SK-N-MC (cell line): ENCODE measurements at regions not wholly inside any gene's neighbourhood (a gene's known extent, or its start where the extent isn't known, plus 50 kb on each side); places are given as distances from the start of the nearest gene placed in this dataset.
"Not testable (repeated sequence)": the region's sequence is repeated elsewhere in the genome, so short reads cannot be mapped to it uniquely, and the experiment has no call there.

ENCODE experiments used
- DNase-seq: peaks from one replicate; pipeline ENCODE4 v3.0.0-alpha.2; 2011; ENCODE audit warnings: low read depth, low spot score
- H3K27ac ChIP-seq: fragments of 200-600 bp; sonication (generic); 2 replicates; pipeline ENCODE4 v1.5.1; 2016; ENCODE audit warnings: mixed run types
- H3K36me3 ChIP-seq: fragments of 200-600 bp; sonication (generic); 2 replicates; pipeline ENCODE4 v1.6.1; 2017; ENCODE audit warnings: antibody characterized with exemption, low read length, mixed read lengths; ENCODE audit not compliant: insufficient read depth
- H3K4me3 ChIP-seq: fragments of 200-600 bp; sonication (generic); 2 replicates; pipeline ENCODE4 v1.5.1; 2016
- H3K9ac ChIP-seq: fragments of 200-600 bp; sonication (generic); 2 replicates; pipeline ENCODE4 v1.8.0; 2017; ENCODE audit warnings: mixed run types, mixed read lengths; ENCODE audit not compliant: insufficient read length
- H3K9me3 ChIP-seq: fragments of 200-600 bp; sonication (generic); 2 replicates; pipeline ENCODE4 v1.6.1; 2017; ENCODE audit warnings: low read depth, mild to moderate bottlenecking, antibody characterized with exemption, low read length, moderate library complexity, mixed read lengths
- EZH2 ChIP-seq: fragments of 200-600 bp; sonication (generic); IDR thresholded peaks from one replicate; pipeline ENCODE4 v1.6.1; 2017; ENCODE audit warnings: antibody characterized with exemption
- FOXP2 ChIP-seq: optimal IDR thresholded peaks from 2 replicates; pipeline ENCODE3; 2011; ENCODE audit warnings: mild to moderate bottlenecking, moderate library complexity; ENCODE audit not compliant: insufficient read depth; ENCODE audit errors: extremely low read length, control extremely low read depth
- POLR2AphosphoS5 ChIP-seq: IDR thresholded peaks from 2 replicates; pipeline ENCODE4 v1.6.1; 2012; ENCODE audit warnings: mild to moderate bottlenecking, low read depth, low read length, borderline replicate concordance

DNA sequence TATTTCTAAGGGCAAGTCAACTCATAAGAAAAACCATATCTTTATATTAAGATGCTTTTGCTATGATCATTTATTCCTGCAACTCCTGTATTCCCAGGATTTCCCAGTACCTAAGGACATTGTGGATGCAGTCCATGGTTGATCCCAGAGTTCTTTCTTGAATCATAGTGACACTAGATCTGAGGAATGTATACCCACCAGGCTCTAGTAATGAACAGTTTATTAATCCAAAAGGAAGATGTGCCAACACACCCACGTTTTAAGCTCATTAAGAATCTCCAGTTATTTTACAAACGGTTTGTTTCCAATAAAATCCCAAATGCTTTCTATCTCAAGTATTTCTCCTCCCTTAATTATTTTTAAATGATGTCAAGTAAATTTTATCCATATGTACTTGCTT, 210.8 kb upstream of the ZEB2 start:
- H3K9me3 ChIP-seq = no peaks in the 10 kb centered on the region
- no peak overlapping the region for H3K4me3 ChIP-seq
- H3K36me3 ChIP-seq = no peaks in the 10 kb centered on the region
- TF ChIP-seq EZH2 = no peak
- no peak for TF ChIP-seq FOXP2
- TF ChIP-seq POLR2AphosphoS5 = no peak
- H3K27ac ChIP-seq = no peak overlapping the region
- H3K9ac ChIP-seq = no peak overlapping the region
- no peak for DNase-seq

DNA sequence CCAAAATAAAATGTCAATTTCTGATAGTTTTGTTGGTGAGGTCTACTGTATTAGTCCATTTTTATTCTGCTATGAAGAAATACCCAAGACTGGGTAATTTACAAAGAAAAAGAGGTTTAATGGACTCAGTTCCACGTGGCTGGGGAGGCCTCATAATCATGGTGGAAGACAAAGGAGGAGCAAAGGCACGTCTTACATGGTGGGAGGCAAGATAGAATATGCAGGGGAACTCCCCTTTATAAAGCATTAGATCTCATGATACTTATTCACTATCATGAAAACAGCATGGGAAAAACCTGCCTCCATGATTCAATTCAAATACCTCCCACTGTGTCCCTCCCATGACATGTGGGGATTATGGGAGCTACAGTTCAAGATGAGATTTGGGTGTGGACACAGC, 204.5 kb upstream of the ZEB2 start:
- H3K27ac ChIP-seq, DNase-seq: not testable (repeated sequence)

DNA sequence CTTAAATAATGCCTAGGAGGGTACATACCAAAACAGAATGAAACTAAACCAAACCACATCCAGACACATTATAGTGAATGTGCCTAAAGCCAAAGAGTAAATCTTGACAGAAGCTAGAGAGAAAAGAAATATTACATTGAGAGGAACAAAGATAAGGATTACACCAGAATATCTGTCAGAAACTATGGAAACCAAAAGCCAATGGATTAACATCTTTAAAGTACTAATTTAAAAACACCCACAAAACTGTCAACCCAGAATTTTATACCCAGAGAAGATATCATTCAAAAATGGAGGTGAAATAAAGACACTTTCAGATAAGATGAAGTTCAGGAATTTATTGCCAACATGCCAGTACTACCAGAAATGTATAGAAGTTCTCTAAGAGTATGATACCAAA, 198.5 kb upstream of the ZEB2 start:
- Histone ChIP-seq H3K9me3 (no peaks in the 10 kb centered on the region; the same call in 1 of the 2 replicates), H3K27ac (no peak overlapping the region), H3K4me3 (no peak overlapping the region), H3K36me3 (no peaks in the 10 kb centered on the region), H3K9ac (no peak overlapping the region)
- TF ChIP-seq FOXP2 (no peak), EZH2 (no peak), POLR2AphosphoS5 (no peak)
- DNase-seq = no peak

More for the DNA sequence above, 204.5 kb upstream of the ZEB2 start:
- H3K9me3 ChIP-seq, H3K9ac ChIP-seq, H3K4me3 ChIP-seq, H3K36me3 ChIP-seq: not testable (repeated sequence)

DNA sequence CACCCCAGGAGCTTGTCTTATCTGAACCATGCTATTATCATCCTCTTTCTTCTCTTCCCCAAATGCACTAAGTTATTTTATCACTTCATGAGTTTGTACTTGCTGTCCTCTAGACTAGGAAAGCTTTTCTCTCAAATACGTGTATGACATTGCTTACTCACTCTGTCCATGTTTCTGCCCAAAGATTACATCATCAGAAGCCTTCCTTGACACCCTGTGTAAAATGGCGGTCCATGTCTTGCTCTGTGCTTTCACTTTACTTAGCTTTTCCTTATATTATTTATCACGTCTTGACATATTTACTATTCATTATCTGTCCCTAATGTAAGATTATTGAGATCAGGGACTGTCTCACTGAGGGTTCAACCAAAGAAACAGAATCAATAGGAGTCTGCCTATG, 196.1 kb upstream of the ZEB2 start:
- no peaks in the 10 kb centered on the region; the same call in 1 of the 2 replicates for H3K9me3 ChIP-seq
- H3K9ac ChIP-seq = no peak overlapping the region
- no peak for TF ChIP-seq POLR2AphosphoS5
- TF ChIP-seq EZH2 = no peak
- no peak for TF ChIP-seq FOXP2
- no peak overlapping the region for H3K4me3 ChIP-seq
- H3K27ac ChIP-seq = no peak overlapping the region
- no peak for DNase-seq
- H3K36me3 ChIP-seq = no peaks in the 10 kb centered on the region

DNA sequence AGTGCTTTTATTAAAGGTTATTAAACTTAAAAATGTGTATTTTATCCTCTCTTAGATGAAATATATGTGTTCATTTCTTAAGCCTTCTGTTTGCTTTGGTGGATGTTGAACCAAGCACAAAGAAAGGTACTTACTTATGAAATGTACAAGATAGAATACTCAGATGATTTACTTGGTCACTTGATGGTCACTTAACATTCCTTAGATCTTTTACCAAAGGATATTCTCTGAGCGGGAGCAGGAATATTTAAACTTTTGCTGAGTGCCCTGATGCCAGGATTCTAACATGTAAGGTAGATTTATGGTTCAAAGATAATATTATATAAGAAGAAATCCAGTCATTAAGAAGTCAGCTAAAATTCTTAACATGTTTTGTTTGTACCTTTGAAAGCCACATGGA, 193.5 kb upstream of the ZEB2 start:
- TF ChIP-seq FOXP2 (no peak), POLR2AphosphoS5 (no peak), EZH2 (no peak)
- H3K9ac ChIP-seq = no peak overlapping the region
- H3K27ac ChIP-seq = no peak overlapping the region
- H3K4me3 ChIP-seq = no peak overlapping the region
- DNase-seq = no peak
- H3K9me3 ChIP-seq = no peaks in the 10 kb centered on the region; the same call in 1 of the 2 replicates
- no peaks in the 10 kb centered on the region for H3K36me3 ChIP-seq

DNA sequence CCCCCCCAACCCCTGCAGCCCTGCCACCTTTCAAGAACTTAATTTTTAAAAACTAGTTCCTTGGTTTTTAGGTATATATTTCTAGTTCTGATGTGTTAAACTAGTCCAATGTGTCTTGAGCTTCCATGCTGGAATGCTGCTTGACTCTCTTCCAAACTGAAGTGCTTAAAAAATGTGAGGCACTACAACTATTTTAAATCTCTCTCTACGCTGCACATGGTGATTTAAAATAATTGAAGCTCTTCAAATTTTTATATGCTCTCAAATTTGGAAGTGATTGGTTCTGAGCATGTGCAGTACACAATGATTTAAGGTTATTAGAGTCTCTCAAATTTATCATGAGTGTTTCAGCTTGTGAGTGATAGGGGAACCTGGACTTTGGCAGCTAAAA, 192.6 kb upstream of the ZEB2 start:
- Histone ChIP-seq H3K4me3 (no peak overlapping the region), H3K36me3 (no peaks in the 10 kb centered on the region), H3K27ac (peak overlapping the region; percentile 78), H3K9ac (no peak overlapping the region), H3K9me3 (no peaks in the 10 kb centered on the region)
- TF ChIP-seq FOXP2 = no peak
- DNase-seq = no peak

DNA sequence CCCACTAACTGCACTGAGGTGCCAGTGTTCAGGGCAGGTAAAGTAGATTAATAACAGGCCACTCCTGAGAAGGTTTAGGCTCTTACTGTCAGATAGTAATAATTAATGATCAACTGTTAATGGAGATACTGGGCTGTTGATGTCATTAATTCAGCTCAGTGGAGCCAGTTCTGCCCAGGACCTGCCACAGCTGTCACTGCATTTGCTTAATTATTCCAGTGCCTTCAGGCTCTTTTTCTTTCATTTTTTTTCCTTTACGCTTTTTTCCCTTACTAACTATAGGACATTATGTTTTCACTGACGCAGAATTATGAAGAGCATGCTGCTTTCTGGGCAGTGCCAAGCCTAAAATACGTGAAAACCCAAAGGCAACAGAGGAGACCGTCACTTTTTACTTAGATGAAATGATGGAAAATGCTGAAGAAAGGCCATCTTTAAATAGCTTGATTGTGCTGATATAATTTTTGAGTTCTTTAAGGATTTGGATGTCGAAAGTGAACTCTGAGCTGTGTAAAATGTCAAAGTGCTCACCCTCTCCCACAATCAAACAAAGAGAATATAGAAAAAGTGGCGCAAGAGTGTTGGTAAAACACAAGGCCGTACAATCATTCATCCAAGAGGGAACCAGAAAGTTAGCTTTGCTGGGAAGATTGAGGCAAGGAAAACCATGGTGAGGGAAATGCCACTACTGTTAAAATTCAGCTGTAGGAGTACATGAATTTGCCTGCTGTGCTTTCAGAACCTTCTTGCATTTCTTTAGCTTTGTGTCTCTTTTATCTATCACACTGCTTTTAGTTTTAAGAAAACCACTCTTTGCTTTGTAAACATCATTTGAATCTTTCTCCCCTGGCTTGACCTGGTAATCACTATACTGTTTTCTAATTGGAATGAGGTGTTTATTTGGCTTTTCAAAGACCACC, 192.0 kb upstream of the ZEB2 start:
- H3K27ac ChIP-seq = peak overlapping the region; percentile 78
- H3K9me3 ChIP-seq = no peaks in the 10 kb centered on the region
- H3K4me3 ChIP-seq = no peak overlapping the region
- H3K36me3 ChIP-seq = no peaks in the 10 kb centered on the region
- peak overlapping the region; percentile 15 for H3K9ac ChIP-seq
- no peak for TF ChIP-seq EZH2
- TF ChIP-seq POLR2AphosphoS5 = no peak
- TF ChIP-seq FOXP2 = no peak
- no peak for DNase-seq

DNA sequence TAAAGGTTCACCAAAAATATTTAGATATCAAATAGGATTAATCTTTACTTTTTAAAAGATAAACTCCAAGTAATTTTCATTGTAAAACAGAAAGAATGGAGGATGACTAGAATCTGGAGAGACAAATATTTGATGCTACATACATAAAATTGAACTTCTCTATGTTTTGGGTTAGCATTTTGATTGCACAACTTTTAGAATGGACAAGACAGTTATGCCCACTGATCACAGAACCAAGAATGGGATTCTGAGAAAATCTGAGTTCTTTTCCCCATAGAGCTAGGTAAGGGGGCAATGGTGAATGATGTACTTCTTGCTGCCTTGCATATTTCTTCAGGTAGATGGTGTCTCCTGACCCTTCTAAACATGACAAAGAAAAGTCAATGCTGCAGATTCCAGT, 191.2 kb upstream of the ZEB2 start:
- Histone ChIP-seq H3K4me3 (no peak overlapping the region), H3K27ac (0 out of 2 replicates have a peak overlapping the region, but pooled peaks have one; percentile 0), H3K9ac (no peak overlapping the region), H3K9me3 (no peaks in the 10 kb centered on the region), H3K36me3 (no peaks in the 10 kb centered on the region)
- TF ChIP-seq POLR2AphosphoS5 (no peak), EZH2 (no peak), FOXP2 (no peak)
- no peak for DNase-seq

DNA sequence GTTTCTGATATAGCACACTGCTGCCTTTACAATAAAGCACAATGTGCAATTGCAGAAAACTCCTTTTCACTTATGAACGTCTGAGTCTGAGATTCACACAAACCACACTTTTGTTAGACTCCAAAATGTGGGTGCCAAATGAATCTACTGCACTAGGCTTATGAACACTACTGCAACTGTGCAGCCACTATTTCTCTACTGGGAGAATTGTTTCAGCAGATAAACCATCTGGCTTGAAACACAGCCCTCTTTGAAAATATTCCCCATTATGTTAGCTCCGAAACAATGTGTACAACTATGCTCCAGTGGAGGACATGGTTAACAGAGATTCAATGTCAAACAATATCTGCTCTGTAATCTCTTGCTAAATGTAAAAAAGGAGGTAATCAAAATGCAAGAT, 188.7 kb upstream of the ZEB2 start:
- DNase-seq = no peak
- Histone ChIP-seq H3K36me3 (no peaks in the 10 kb centered on the region), H3K27ac (no peak overlapping the region), H3K4me3 (no peak overlapping the region), H3K9ac (no peak overlapping the region), H3K9me3 (no peaks in the 10 kb centered on the region)
- no peak for TF ChIP-seq FOXP2
